C4-2B (cell line): ENCODE measurements at regions not wholly inside any gene's neighbourhood (a gene's known extent, or its start where the extent isn't known, plus 50 kb on each side); places are given as distances from the start of the nearest gene placed in this dataset.

Experiments
- ZFX ChIP-seq: fragments of 450-650 bp; IDR thresholded peaks from 2 replicates; pipeline ENCODE4 v1.6.1; 2017
- TF ChIP-seq, protein P1 (sequence below): fragments of 450-650 bp; conservative IDR thresholded peaks from 2 replicates; pipeline ENCODE4 v1.5.1; 2017; ENCODE audit warnings: mild to moderate bottlenecking

DNA sequence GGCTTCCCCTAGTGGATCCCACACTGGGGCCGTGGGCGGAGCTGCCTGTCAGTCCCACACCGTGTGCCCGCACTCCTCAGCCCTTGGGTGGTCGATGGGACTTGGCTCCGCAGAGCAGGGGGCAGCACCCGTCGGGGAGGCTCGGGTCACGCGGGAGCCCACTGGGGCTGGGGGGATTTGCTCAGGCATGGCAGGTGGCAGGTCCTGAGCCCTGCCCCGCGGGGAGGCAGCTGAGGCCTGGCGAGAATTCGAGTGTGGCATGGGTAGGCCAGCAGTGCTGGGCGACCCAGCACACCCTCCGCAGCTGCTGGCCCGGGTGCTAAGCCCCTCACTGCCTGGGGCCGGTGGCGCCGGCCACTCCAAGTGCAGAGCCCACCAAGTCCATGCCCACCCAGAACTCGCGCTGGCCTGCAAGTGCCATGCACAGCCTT is 481.7 kb upstream of the PRR20A start:
- TF ChIP-seq, protein P1, sequence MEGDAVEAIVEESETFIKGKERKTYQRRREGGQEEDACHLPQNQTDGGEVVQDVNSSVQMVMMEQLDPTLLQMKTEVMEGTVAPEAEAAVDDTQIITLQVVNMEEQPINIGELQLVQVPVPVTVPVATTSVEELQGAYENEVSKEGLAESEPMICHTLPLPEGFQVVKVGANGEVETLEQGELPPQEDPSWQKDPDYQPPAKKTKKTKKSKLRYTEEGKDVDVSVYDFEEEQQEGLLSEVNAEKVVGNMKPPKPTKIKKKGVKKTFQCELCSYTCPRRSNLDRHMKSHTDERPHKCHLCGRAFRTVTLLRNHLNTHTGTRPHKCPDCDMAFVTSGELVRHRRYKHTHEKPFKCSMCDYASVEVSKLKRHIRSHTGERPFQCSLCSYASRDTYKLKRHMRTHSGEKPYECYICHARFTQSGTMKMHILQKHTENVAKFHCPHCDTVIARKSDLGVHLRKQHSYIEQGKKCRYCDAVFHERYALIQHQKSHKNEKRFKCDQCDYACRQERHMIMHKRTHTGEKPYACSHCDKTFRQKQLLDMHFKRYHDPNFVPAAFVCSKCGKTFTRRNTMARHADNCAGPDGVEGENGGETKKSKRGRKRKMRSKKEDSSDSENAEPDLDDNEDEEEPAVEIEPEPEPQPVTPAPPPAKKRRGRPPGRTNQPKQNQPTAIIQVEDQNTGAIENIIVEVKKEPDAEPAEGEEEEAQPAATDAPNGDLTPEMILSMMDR: no peak
- no peak for TF ChIP-seq ZFX
